ENCODE measurements at regions not wholly inside any gene's neighbourhood (a gene's known extent, or its start where the extent isn't known, plus 50 kb on each side); places are given as distances from the start of the nearest gene placed in this dataset.

DNA sequence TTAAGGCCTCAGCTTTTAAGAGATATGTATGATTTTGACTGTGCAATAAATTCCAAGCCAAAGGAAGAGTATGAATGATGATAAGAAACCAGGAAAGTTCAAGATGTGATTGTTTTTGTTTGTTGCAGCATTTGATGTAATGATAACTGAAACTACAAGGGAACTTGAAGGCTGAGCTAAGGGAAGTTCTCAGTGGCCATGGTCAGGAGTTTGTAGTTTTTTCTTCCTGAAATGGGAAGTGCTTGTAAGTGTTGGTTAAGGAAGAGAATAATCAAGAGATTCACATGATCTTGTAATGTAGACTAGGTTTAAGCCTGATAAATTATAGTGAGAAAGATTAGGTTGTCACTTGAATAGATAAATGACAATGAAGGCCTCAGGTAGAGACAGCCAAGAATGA lies 53.4 kb downstream of the PTCHD4 start:
- H3K4me1 ChIP-seq (ENCODE audit: control insufficient read depth, insufficient read depth, low read length), result peaks cover under 1% of the 10 kb centered on the region
- no peak overlapping the region for H3K27ac ChIP-seq (ENCODE audit: insufficient read depth, low read depth, low read length, poor library complexity, severe bottlenecking)
- no peaks in the 10 kb centered on the region for H3K9me3 ChIP-seq (ENCODE audit: control insufficient read depth, low read length)
- no peaks in the 10 kb centered on the region for H3K36me3 ChIP-seq (ENCODE audit: control insufficient read depth, insufficient read depth, low read length)
- no peak overlapping the region for H3K4me3 ChIP-seq (ENCODE audit: insufficient read depth, low read depth, low read length)
- no peaks in the 10 kb centered on the region for H3K27me3 ChIP-seq (ENCODE audit: control insufficient read depth, insufficient read depth, low read length, poor library complexity, severe bottlenecking)

GRCh38 chr6:48048451-48049146 lies 62.4 kb downstream of the PTCHD4 start:
- Histone ChIP-seq H3K4me3 (ENCODE audit: insufficient read depth, low read depth, low read length) (no peak overlapping the region), H3K9me3 (ENCODE audit: control insufficient read depth, low read length) (no peaks in the 10 kb centered on the region), H3K27ac (ENCODE audit: insufficient read depth, low read depth, low read length, poor library complexity, severe bottlenecking) (no peak overlapping the region), H3K4me1 (ENCODE audit: control insufficient read depth, insufficient read depth, low read length) (peaks cover 5% of the 10 kb centered on the region), H3K36me3 (ENCODE audit: control insufficient read depth, insufficient read depth, low read length) (no peaks in the 10 kb centered on the region), H3K27me3 (ENCODE audit: control insufficient read depth, insufficient read depth, low read length, poor library complexity, severe bottlenecking) (no peaks in the 10 kb centered on the region)
- 70 to 75% methylated on average over 2 of the region's 2 CpGs for WGBS, 2 experiments

- Histone ChIP-seq H3K4me3 (ENCODE audit: insufficient read depth, low read depth, low read length) (no peak overlapping the region), H3K9me3 (ENCODE audit: control insufficient read depth, low read length) (no peaks in the 10 kb centered on the region), H3K27me3 (ENCODE audit: control insufficient read depth, insufficient read depth, low read length, poor library complexity, severe bottlenecking) (no peaks in the 10 kb centered on the region), H3K36me3 (ENCODE audit: control insufficient read depth, insufficient read depth, low read length) (no peaks in the 10 kb centered on the region), H3K27ac (ENCODE audit: insufficient read depth, low read depth, low read length, poor library complexity, severe bottlenecking) (no peak overlapping the region), H3K4me1 (ENCODE audit: control insufficient read depth, insufficient read depth, low read length) (no peaks in the 10 kb centered on the region)
- WGBS, 2 experiments, result 85 to 91% methylated on average over 2 of the region's 2 CpGs
Measured at GRCh38 chr6:48041894-48042293, 69.1 kb downstream of the PTCHD4 start.

GRCh38 chr6:48037946-48038345 lies 73.1 kb downstream of the PTCHD4 start:
- WGBS, 2 experiments, result 77 to 83% methylated on average over 3 to 4 of the region's 4 CpGs
- no peaks in the 10 kb centered on the region for H3K27me3 ChIP-seq (ENCODE audit: control insufficient read depth, insufficient read depth, low read length, poor library complexity, severe bottlenecking)
- no peak overlapping the region for H3K4me3 ChIP-seq (ENCODE audit: insufficient read depth, low read depth, low read length)
- no peaks in the 10 kb centered on the region for H3K4me1 ChIP-seq (ENCODE audit: control insufficient read depth, insufficient read depth, low read length)
- H3K27ac ChIP-seq (ENCODE audit: insufficient read depth, low read depth, low read length, poor library complexity, severe bottlenecking), result no peak overlapping the region
- no peaks in the 10 kb centered on the region for H3K36me3 ChIP-seq (ENCODE audit: control insufficient read depth, insufficient read depth, low read length)
- no peaks in the 10 kb centered on the region for H3K9me3 ChIP-seq (ENCODE audit: control insufficient read depth, low read length)

DNA sequence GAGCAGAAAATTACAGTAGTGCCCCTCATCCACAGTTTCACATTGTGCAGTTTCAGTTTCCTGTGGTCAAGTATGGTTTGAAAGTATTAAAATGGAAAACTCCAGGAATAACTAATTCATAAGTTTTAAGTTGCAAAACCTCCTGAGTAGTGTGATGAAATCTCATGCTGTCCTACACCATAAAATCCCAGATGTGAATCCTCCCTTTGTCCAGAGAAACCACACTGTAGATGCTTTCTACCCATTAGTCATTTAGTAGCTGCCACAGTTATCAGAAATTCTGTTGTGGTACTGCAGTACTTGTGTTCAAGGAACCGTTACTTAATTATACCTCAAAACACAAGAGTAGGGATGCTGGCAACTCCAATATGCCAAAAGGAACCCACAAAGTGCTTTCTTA lies 74.7 kb downstream of the PTCHD4 start:
- Histone ChIP-seq H3K9me3 (ENCODE audit: control insufficient read depth, low read length) (no peaks in the 10 kb centered on the region), H3K36me3 (ENCODE audit: control insufficient read depth, insufficient read depth, low read length) (no peaks in the 10 kb centered on the region), H3K4me3 (ENCODE audit: insufficient read depth, low read depth, low read length) (no peak overlapping the region), H3K4me1 (ENCODE audit: control insufficient read depth, insufficient read depth, low read length) (no peaks in the 10 kb centered on the region), H3K27ac (ENCODE audit: insufficient read depth, low read depth, low read length, poor library complexity, severe bottlenecking) (no peak overlapping the region), H3K27me3 (ENCODE audit: control insufficient read depth, insufficient read depth, low read length, poor library complexity, severe bottlenecking) (no peaks in the 10 kb centered on the region)
- WGBS, 2 experiments, result 100% methylated on average over 1 of the region's 1 CpG; no CpG with 5 or more reads in 1 of the 2 experiments

DNA sequence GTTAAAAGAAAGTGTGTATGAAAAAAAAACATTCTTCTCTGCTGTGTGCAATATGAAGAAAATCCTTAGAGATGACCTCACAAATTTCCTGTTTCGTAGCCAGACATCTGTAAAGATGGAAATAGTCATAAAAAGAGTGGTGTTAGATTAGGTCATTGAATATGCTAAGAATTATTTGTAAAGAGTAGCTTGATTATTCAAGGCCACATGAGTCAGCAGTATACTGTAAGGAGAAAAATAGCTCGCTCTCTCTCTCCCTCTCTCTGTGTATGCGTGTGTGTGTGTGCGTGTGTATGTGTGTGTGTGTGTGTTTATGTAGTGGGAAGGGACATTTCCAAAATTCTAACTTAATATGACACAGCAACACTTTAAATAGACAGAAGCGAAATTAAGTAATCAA lies 78.8 kb downstream of the PTCHD4 start:
- Histone ChIP-seq H3K27me3 (ENCODE audit: control insufficient read depth, insufficient read depth, low read length, poor library complexity, severe bottlenecking) (no peaks in the 10 kb centered on the region), H3K36me3 (ENCODE audit: control insufficient read depth, insufficient read depth, low read length) (no peaks in the 10 kb centered on the region), H3K27ac (ENCODE audit: insufficient read depth, low read depth, low read length, poor library complexity, severe bottlenecking) (no peak overlapping the region), H3K4me3 (ENCODE audit: insufficient read depth, low read depth, low read length) (no peak overlapping the region), H3K9me3 (ENCODE audit: control insufficient read depth, low read length) (no peaks in the 10 kb centered on the region), H3K4me1 (ENCODE audit: control insufficient read depth, insufficient read depth, low read length) (no peaks in the 10 kb centered on the region)
- 91 to 97% methylated on average over 2 of the region's 5 CpGs for WGBS, 2 experiments

- H3K4me3 ChIP-seq (ENCODE audit: insufficient read depth, low read depth, low read length), result no peak overlapping the region
- H3K4me1 ChIP-seq (ENCODE audit: control insufficient read depth, insufficient read depth, low read length), result no peaks in the 10 kb centered on the region
- no peaks in the 10 kb centered on the region for H3K27me3 ChIP-seq (ENCODE audit: control insufficient read depth, insufficient read depth, low read length, poor library complexity, severe bottlenecking)
- H3K36me3 ChIP-seq (ENCODE audit: control insufficient read depth, insufficient read depth, low read length), result no peaks in the 10 kb centered on the region
- no peak overlapping the region for H3K27ac ChIP-seq (ENCODE audit: insufficient read depth, low read depth, low read length, poor library complexity, severe bottlenecking)
- H3K9me3 ChIP-seq (ENCODE audit: control insufficient read depth, low read length), result no peaks in the 10 kb centered on the region
- 96% methylated on average over 2 of the region's 2 CpGs for WGBS, 2 experiments
Measured at GRCh38 chr6:48031711-48032110, 79.3 kb downstream of the PTCHD4 start.

DNA sequence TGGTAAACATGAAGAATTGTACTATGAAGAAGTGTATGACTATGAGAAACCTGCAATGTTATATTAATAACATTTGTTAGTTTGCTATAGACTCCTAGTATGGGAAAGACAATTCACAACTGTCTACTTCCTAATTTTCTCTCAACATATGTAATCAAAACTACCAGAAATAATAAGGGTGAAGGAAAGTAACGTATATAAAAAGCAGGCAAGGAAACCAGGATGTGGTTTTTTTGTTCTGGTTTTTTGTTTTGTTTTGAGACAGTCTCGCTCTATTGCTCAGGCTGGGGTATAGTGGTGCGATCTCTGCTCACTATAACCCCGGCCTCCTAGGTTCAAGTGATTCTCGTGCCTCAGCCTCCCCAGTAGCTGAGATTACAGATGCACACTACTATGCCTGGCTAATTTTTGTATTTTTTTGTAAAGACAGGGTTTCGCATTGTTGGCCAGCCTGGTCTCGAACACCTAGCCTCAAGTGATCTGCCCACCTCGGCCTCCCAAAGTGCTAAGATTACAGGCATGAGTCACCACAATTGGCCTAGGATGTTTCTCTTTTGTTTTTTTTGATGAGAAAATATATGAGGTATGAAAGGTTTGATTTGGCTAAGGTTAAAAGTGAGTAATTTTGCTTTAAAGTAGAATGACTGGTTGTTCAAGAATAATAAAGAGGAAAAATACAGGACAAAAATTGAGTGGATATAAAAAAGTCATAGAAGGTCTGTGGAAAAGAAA lies 83.1 kb downstream of the PTCHD4 start:
- no peaks in the 10 kb centered on the region for H3K4me1 ChIP-seq (ENCODE audit: control insufficient read depth, insufficient read depth, low read length)
- H3K27ac ChIP-seq (ENCODE audit: insufficient read depth, low read depth, low read length, poor library complexity, severe bottlenecking), result no peak overlapping the region
- 66 to 70% methylated on average over 8 of the region's 8 CpGs for WGBS, 2 experiments
- H3K27me3 ChIP-seq (ENCODE audit: control insufficient read depth, insufficient read depth, low read length, poor library complexity, severe bottlenecking), result no peaks in the 10 kb centered on the region
- no peaks in the 10 kb centered on the region for H3K36me3 ChIP-seq (ENCODE audit: control insufficient read depth, insufficient read depth, low read length)
- no peaks in the 10 kb centered on the region for H3K9me3 ChIP-seq (ENCODE audit: control insufficient read depth, low read length)
- no peak overlapping the region for H3K4me3 ChIP-seq (ENCODE audit: insufficient read depth, low read depth, low read length)

- H3K4me1 ChIP-seq (ENCODE audit: control insufficient read depth, insufficient read depth, low read length), result no peaks in the 10 kb centered on the region
- no peak overlapping the region for H3K4me3 ChIP-seq (ENCODE audit: insufficient read depth, low read depth, low read length)
- H3K27ac ChIP-seq (ENCODE audit: insufficient read depth, low read depth, low read length, poor library complexity, severe bottlenecking), result no peak overlapping the region
- H3K9me3 ChIP-seq (ENCODE audit: control insufficient read depth, low read length), result no peaks in the 10 kb centered on the region
- 94 to 100% methylated on average over 3 of the region's 3 CpGs for WGBS, 2 experiments
- no peaks in the 10 kb centered on the region for H3K36me3 ChIP-seq (ENCODE audit: control insufficient read depth, insufficient read depth, low read length)
- H3K27me3 ChIP-seq (ENCODE audit: control insufficient read depth, insufficient read depth, low read length, poor library complexity, severe bottlenecking), result no peaks in the 10 kb centered on the region
Measured at GRCh38 chr6:48024956-48025355, 86.0 kb downstream of the PTCHD4 start.

GRCh38 chr6:48021904-48022303 lies 89.1 kb downstream of the PTCHD4 start:
- no peak overlapping the region for H3K27ac ChIP-seq (ENCODE audit: insufficient read depth, low read depth, low read length, poor library complexity, severe bottlenecking)
- no peaks in the 10 kb centered on the region for H3K36me3 ChIP-seq (ENCODE audit: control insufficient read depth, insufficient read depth, low read length)
- H3K4me1 ChIP-seq (ENCODE audit: control insufficient read depth, insufficient read depth, low read length), result no peaks in the 10 kb centered on the region
- H3K27me3 ChIP-seq (ENCODE audit: control insufficient read depth, insufficient read depth, low read length, poor library complexity, severe bottlenecking), result no peaks in the 10 kb centered on the region
- H3K9me3 ChIP-seq (ENCODE audit: control insufficient read depth, low read length), result no peaks in the 10 kb centered on the region
- H3K4me3 ChIP-seq (ENCODE audit: insufficient read depth, low read depth, low read length), result no peak overlapping the region
- 88 to 100% methylated on average over 1 of the region's 1 CpG for WGBS, 2 experiments
